ENCODE measurements at regions not wholly inside any gene's neighbourhood (a gene's known extent, or its start where the extent isn't known, plus 50 kb on each side); places are given as distances from the start of the nearest gene placed in this dataset.

- TF ChIP-seq CTCF (conservative IDR thresholded peaks at IDR 0.05; ENCODE audit: low read depth, low read length), result no peak
- no peak for TF ChIP-seq EZH2 (IDR thresholded peaks at IDR 0.05; ENCODE audit: borderline replicate concordance, low read depth, low read length, poor library complexity, severe bottlenecking)
Observed at GRCh38 chr13:53562419-53562818, 533.8 kb downstream of the OLFM4 start.

Measured in A673 (cell line).